22Rv1 (cell line): ENCODE measurements at regions not wholly inside any gene's neighbourhood (a gene's known extent, or its start where the extent isn't known, plus 50 kb on each side); places are given as distances from the start of the nearest gene placed in this dataset.

Experiments used
- H3K27ac ChIP-seq: fragments of 450-650 bp; 2 replicates; pipeline ENCODE4 v1.5.1; 2017
- CTCF ChIP-seq: fragments of 450-650 bp; IDR thresholded peaks from 2 replicates; pipeline ENCODE4 v1.5.1; 2017; ENCODE audit warnings: mild to moderate bottlenecking
- ZFX ChIP-seq: fragments of 450-650 bp; IDR thresholded peaks from 2 replicates; pipeline ENCODE4 v1.6.1; 2017; ENCODE audit warnings: antibody characterized with exemption, borderline replicate concordance

DNA sequence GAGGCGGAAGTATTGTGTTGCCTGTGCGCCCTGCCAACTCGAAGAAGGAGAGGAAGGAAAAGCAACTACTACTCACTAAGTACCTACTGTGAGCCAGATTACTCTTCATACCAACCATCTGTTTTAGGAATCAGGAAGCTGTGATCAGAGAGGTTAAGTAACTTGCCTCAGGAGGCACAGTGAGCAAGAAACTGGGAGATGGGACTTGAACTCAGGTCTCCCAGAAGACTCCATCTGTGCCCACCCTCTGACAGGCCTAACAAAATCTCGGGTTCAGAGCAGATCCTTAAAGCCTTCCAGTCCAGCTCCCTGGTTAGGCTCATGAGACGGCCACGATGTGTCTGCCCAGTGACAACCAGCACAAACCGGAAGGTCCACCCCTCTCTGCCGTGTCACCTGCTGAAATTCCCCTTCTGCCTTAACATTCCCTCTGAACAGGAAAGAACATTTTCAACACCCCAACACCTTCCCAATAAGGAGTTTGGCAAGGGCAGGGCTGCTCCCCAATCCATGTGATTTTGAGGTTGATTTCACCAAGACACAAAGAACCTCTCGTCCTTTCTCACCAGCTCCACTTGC is 230.1 kb downstream of the TOMM20 start:
- H3K27ac ChIP-seq = no peak overlapping the region
- TF ChIP-seq CTCF = no peak
- no peak for TF ChIP-seq ZFX

GRCh38 chr1:234897754-234898454 is 230.7 kb downstream of the TOMM20 start:
- no peak overlapping the region for H3K27ac ChIP-seq

DNA sequence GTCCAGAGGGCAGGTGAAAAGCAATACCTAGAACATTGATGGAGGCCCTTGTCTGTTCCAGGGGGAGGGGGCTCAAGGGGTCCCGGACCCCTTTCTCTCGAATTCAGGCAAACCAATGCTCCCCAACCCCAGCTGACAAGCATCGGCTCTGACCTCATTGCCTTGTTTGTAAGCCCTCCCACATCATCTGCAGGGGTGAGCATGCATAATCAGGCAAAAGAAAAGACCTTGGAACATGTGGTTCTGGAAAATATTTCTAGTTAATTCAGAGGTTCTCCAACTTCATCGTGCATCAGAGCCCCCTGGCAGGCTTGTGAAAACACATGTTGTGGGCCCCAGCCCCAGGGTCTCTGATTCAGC is 231.3 kb downstream of the TOMM20 start:
- no peak overlapping the region for H3K27ac ChIP-seq

More at GRCh38 chr1:234897754-234898454, 230.7 kb downstream of the TOMM20 start:
- TF ChIP-seq ZFX (no peak), CTCF (no peak)

GRCh38 chr1:234896477-234897389 is 231.9 kb downstream of the TOMM20 start:
- TF ChIP-seq ZFX (no peak), CTCF (no peak)

More for the DNA sequence above, 231.3 kb downstream of the TOMM20 start:
- TF ChIP-seq ZFX (no peak), CTCF (no peak)

GRCh38 chr1:234893725-234894630 is 234.7 kb downstream of the TOMM20 start:
- no peak overlapping the region for H3K27ac ChIP-seq
- TF ChIP-seq CTCF (no peak), ZFX (no peak)

More at GRCh38 chr1:234896477-234897389, 231.9 kb downstream of the TOMM20 start:
- H3K27ac ChIP-seq = no peak overlapping the region

DNA sequence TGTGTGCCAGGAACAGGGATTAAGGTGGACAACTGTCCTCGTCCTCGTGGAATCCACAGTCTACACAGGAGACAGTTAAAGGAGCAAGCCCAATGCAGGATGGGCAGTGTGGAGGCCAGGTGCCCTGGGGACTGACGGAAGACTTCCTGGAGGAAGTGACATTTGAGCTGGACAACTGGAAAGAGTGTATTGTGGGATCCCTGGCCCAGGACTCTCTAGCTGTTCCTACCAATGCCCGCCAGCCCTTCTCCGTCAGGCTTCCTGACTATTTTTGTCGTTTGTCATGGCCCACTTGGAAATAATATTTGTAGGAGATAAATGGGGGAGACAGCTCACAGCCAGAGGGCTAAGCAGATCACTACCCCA is 235.3 kb downstream of the TOMM20 start:
- no peak overlapping the region for H3K27ac ChIP-seq
- TF ChIP-seq CTCF (no peak), ZFX (no peak)
